Mucosa of stomach (tissue), 1 donor: ENCODE measurements at regions not wholly inside any gene's neighbourhood (a gene's known extent, or its start where the extent isn't known, plus 50 kb on each side); places are given as distances from the start of the nearest gene placed in this dataset.

Source experiments
- H3K27me3 ChIP-seq: one replicate; pipeline ENCODE4 v1.7.0; 2013; ENCODE audit warnings: mild to moderate bottlenecking, low read length; ENCODE audit not compliant: control insufficient read depth, insufficient read depth
- H3K36me3 ChIP-seq: one replicate; pipeline ENCODE4 v1.7.0; 2013; ENCODE audit warnings: low read length; ENCODE audit not compliant: control insufficient read depth, insufficient read depth
- H3K4me1 ChIP-seq: one replicate; pipeline ENCODE4 v1.7.0; 2013; ENCODE audit warnings: mild to moderate bottlenecking, low read length; ENCODE audit not compliant: control insufficient read depth, insufficient read depth
- H3K4me3 ChIP-seq: one replicate; pipeline ENCODE4 v1.7.0; 2013; ENCODE audit warnings: low read length
- H3K9ac ChIP-seq: one replicate; pipeline ENCODE4 v1.7.0; 2013; ENCODE audit warnings: mild to moderate bottlenecking, low read length, moderate library complexity
- H3K9me3 ChIP-seq: one replicate; pipeline ENCODE4 v1.7.0; 2013; ENCODE audit warnings: mild to moderate bottlenecking, low read length, moderate library complexity; ENCODE audit not compliant: control insufficient read depth
- donor health status: Pancreatic carcinoma.

DNA sequence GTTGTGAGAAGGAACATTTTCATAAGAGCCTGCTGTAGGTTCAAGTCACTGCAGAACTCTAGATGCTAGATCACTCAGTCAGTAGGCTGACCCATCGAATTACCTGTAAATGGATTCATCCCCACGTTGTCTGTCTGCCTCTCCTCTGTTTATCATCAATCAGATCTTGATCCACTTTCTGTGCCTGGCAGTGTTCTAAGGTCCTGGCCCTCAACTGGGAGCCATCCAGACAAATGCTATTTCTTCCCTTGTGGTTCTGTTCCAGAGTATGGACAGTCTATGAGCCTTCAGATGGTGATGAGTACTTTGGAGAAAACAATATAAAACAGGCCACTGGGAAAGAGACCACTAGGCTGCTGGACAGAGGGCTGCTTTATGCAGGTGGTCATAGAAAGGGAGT is 699.4 kb upstream of the TMEM132C start:
- peaks cover 3% of the 10 kb centered on the region for H3K27me3 ChIP-seq
- H3K4me3 ChIP-seq = no peak overlapping the region
- no peaks in the 10 kb centered on the region for H3K4me1 ChIP-seq
- no peaks in the 10 kb centered on the region for H3K9me3 ChIP-seq
- H3K36me3 ChIP-seq = no peaks in the 10 kb centered on the region
- H3K9ac ChIP-seq = no peak overlapping the region

DNA sequence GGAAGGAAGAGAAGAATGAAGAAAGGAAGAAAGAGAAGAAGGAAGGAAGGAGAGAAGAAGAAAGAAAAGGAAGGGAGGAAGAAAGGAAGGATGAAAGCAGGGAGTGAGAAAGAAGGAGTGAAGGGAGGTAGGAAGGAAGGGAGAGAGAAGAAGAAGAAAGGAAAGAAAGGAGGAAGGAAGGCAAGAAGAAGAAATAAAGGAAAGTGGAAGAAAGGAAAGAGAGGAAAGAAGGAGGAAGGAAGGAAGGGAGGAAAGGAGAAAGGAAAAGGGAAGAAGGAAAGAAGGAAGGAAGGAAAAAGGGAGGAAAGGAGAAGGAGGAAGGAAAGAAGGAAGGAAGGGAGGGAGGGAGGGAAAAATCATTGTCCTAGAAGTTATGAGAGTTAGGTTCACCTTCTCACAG is 696.6 kb upstream of the TMEM132C start:
- H3K27me3 ChIP-seq = peaks cover 3% of the 10 kb centered on the region
- H3K9ac ChIP-seq = no peak overlapping the region
- no peaks in the 10 kb centered on the region for H3K36me3 ChIP-seq
- H3K4me3 ChIP-seq = no peak overlapping the region
- H3K4me1 ChIP-seq = no peaks in the 10 kb centered on the region
- H3K9me3 ChIP-seq = no peaks in the 10 kb centered on the region

DNA sequence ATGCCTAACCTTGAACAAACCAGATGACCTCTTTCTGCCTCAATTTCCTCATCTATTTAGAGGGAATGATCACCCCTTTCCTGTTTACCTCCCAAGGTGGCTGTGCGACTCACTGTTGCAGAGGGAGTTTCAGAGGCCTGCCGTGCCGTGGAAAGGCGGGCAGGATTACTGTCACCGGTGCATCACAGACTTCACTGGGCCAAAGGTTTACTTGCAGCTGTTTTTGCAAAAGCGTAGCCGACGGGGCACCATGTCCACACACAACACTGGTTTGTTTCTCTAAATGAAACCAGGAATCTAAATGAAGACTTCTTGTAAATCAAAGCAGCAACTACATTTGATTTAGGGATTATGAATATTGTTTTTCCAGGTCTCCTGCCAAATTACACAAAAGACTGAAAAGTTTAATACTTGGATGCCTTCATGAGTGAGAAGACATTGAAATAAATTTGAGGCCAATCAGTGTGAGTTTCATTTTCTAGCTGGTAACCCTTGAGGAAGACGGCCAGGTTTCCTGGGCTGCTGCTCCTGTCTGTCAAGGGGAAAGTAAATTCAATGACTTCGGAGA is 696.1 kb upstream of the TMEM132C start:
- no peak overlapping the region for H3K9ac ChIP-seq
- H3K4me1 ChIP-seq = no peaks in the 10 kb centered on the region
- H3K27me3 ChIP-seq = peaks cover 3% of the 10 kb centered on the region
- H3K4me3 ChIP-seq = no peak overlapping the region
- no peaks in the 10 kb centered on the region for H3K36me3 ChIP-seq
- no peaks in the 10 kb centered on the region for H3K9me3 ChIP-seq

DNA sequence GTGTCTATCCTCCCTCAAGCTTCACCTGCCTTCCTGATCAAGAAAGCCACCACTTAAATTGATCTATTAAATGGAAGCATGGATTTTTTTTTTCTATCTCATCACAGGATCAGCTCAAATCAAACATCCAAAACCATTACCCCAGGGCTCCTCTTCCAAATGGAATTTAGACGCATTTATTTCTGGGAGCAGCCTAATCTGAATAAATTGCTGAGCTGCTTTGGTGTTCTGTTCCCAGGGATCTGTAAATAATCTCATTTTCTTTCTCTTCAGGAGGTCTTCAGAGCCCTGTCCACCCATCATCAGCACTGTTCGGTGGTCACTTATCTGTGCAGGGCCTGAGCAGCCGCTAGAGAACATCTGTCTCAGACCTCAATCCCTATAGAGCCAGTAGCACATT is 695.4 kb upstream of the TMEM132C start:
- Histone ChIP-seq H3K36me3 (no peaks in the 10 kb centered on the region), H3K9me3 (no peaks in the 10 kb centered on the region), H3K9ac (no peak overlapping the region), H3K27me3 (peaks cover 3% of the 10 kb centered on the region), H3K4me3 (no peak overlapping the region), H3K4me1 (no peaks in the 10 kb centered on the region)

DNA sequence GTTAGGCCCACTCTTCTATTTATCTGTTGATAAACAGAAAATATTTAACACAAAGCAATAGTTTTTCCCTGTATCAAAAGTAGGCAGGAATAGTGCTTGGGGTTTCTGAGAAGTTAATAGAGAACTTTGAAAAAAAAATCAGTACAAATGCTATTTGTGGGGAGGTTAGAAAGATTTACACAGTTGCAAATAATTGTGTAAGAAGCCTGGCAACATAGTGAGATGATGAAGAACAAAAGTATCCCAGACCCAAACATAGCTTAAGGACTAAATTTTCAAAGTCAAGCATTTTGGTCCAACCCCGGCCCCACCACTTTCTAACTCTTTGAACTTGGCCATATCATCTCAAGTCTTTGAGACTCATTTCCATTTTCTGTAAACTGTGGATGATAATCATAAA is 687.5 kb upstream of the TMEM132C start:
- Histone ChIP-seq H3K4me3 (no peak overlapping the region), H3K4me1 (no peaks in the 10 kb centered on the region)

DNA sequence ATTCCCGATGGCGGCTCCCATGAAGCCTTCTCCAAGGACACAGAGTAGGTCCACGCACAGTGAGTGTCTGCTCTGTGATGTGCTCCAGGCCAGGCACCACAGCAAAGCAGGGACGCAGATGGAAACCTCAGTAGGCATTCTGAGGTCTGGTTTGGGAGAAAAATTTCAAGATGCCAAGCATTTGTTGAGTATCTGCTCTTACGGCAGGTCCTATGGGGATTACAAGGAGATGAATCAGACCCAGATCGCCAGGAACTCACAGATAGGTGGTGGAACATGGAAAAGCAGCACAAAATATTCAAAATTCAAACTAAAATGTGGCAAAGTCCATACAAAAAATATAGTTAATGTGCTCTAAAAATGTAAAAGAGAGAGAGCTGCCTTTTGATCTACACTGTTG is 684.9 kb upstream of the TMEM132C start:
- H3K27me3 ChIP-seq = no peaks in the 10 kb centered on the region
- no peaks in the 10 kb centered on the region for H3K4me1 ChIP-seq
- H3K9ac ChIP-seq = no peak overlapping the region
- no peak overlapping the region for H3K4me3 ChIP-seq
- H3K9me3 ChIP-seq = no peaks in the 10 kb centered on the region
- H3K36me3 ChIP-seq = no peaks in the 10 kb centered on the region

More for the DNA sequence above, 687.5 kb upstream of the TMEM132C start:
- Histone ChIP-seq H3K9ac (no peak overlapping the region), H3K9me3 (no peaks in the 10 kb centered on the region), H3K27me3 (no peaks in the 10 kb centered on the region), H3K36me3 (no peaks in the 10 kb centered on the region)

DNA sequence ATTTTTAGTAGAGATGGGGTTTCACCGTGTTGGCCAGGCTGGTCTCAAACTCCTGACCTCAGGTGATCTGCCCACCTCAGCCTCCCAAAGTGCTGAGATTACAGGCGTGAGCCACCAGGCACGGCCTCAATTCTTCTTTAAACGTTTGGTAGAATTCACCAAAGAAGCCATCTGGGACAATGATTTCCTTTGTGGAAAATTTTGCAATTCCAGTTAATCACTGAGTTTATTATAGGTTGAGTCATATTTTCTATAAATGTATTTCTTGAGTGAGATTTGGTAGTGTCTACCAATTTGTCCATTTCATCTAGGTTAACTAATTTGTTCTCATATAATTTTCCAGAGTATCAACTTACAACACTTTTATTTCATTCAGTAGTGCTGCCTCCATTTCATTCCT is 683.9 kb upstream of the TMEM132C start:
- H3K9ac ChIP-seq = no peak overlapping the region
- H3K36me3 ChIP-seq = no peaks in the 10 kb centered on the region
- no peaks in the 10 kb centered on the region for H3K27me3 ChIP-seq
- no peak overlapping the region for H3K4me3 ChIP-seq
- no peaks in the 10 kb centered on the region for H3K4me1 ChIP-seq
- no peaks in the 10 kb centered on the region for H3K9me3 ChIP-seq

DNA sequence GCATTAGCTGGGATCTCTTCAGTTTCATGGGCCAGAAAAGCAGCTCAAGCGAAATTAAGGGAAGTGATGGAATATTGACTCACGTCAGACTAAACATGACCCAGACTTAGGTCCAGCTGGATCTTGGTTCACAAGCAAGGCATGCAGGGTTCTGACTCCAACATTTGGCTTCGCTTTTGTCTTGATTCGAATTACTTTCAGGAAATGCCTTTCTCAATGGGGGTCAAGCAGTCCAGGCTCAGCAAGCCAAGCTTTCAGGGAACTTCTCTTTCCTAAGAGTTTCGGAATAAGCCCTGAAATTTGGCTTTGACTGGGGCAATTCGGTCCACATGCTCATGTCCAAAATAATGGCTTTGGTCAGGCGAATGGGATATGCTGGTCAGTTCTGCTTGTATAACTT is 678.7 kb upstream of the TMEM132C start:
- Histone ChIP-seq H3K9me3 (no peaks in the 10 kb centered on the region), H3K9ac (no peak overlapping the region), H3K4me3 (no peak overlapping the region), H3K4me1 (no peaks in the 10 kb centered on the region), H3K27me3 (no peaks in the 10 kb centered on the region), H3K36me3 (no peaks in the 10 kb centered on the region)

DNA sequence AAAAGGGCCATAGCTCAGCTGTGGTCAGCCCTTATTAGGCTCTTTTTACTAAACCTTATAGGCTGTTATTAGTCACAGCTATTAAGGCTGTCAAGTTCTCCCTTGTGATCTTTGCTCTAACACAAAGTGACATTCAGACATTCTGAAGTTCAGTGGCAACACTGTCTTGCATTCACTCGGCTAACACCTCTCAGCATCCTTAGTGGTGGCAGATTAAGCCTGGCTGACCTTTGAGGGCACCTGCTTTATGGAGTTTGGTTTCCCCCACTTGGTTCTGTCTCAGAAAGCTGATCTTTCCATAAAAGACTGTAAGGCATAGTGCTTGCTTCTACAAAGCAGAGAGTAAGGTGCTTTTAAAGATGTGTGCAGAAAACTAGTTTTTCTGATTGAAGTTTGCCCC is 677.4 kb upstream of the TMEM132C start:
- Histone ChIP-seq H3K4me1 (no peaks in the 10 kb centered on the region), H3K9ac (no peak overlapping the region), H3K36me3 (no peaks in the 10 kb centered on the region), H3K4me3 (no peak overlapping the region), H3K9me3 (no peaks in the 10 kb centered on the region), H3K27me3 (no peaks in the 10 kb centered on the region)

DNA sequence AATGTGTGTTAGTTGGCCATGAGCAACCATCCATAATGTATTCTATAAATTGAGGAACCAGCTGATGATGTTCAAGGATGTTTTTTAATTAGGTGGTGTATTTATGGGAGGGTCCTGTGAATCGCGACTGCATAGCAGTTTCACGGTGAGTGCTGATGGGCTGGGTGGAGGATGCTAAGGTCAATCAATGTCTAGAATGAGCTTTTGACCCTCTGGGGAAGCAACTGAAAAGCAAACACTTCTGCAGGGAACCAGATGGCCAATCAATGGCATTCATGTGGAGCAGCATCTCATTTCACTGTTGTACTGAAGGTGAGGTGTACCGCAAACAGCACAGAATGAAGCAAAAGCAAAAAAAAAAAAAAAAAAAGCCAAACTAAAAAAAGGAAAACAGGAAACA is 676.1 kb upstream of the TMEM132C start:
- Histone ChIP-seq H3K9ac (no peak overlapping the region), H3K4me1 (no peaks in the 10 kb centered on the region), H3K9me3 (no peaks in the 10 kb centered on the region), H3K36me3 (no peaks in the 10 kb centered on the region), H3K4me3 (no peak overlapping the region), H3K27me3 (no peaks in the 10 kb centered on the region)

DNA sequence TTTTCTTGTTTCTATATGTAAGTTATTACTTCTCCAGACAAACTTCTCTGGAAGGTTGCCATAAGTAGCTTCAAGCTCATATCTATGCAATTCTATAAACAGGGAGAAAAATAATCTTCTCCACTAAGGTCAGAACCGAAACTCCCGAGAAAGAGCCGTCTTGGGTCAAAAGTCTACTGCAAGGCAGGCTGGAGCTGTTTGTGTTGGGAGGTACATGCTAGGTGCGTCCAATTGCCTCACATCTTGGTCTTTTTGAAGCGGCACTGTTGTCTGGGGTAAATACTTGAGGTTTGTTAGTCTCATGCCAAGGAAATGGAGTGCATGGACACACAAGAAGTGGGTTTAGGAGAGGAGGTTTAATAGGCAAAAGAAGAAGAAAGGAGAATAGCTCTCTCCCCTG is 674.7 kb upstream of the TMEM132C start:
- no peak overlapping the region for H3K9ac ChIP-seq
- H3K27me3 ChIP-seq = no peaks in the 10 kb centered on the region
- H3K4me1 ChIP-seq = no peaks in the 10 kb centered on the region
- H3K9me3 ChIP-seq = no peaks in the 10 kb centered on the region
- no peaks in the 10 kb centered on the region for H3K36me3 ChIP-seq
- H3K4me3 ChIP-seq = no peak overlapping the region

DNA sequence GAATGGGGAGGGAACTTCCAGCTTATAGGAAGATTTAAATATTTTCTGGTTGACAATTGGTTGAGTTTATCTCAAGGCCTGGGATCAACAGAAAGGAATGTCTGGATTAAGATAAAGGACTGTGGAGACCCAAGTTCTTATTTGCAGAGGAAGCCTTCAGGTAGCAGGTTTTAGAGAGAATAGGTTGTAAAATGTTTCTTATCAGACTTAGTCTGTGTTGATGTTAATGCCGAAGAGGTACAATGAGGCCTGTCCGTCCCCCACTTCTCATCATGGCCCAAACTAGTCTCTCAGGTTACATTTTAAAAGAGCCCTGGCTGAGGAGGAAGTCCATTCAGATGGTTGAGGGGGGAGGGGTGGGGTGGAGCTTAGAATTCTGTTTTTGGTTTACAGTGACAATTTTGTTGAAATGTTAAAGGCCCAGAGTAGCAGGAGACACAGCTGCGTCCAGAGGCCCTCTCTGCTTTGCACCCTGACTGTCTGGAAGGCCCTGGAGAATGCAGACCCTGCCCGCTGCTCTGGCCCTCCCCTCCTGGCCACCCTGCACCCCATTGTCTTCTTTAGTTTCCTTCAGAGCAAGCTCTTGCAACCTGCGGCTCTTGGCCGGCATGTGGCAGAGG is 672.5 kb upstream of the TMEM132C start:
- Histone ChIP-seq H3K4me3 (no peak overlapping the region), H3K36me3 (no peaks in the 10 kb centered on the region), H3K27me3 (no peaks in the 10 kb centered on the region), H3K9ac (no peak overlapping the region), H3K9me3 (no peaks in the 10 kb centered on the region), H3K4me1 (no peaks in the 10 kb centered on the region)

DNA sequence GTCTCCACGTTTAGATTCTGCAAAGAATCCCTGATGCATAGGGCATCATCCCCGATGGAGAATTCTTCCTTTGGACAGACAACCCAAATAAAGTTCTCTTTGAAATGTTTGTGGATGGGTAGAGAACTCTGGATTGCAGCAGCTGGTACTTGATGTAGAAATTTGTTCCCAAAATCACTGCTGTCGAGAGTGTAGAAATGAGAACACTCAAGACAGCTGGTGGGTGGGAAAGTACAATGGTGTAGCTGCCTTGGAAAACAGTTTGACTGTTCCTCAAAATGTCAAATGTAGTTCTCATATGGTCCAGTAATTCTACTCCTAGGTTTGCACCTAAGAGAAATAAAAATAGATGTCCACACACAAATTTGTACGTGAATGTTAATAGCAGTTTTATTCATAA is 671.5 kb upstream of the TMEM132C start:
- Histone ChIP-seq H3K27me3 (no peaks in the 10 kb centered on the region), H3K9ac (no peak overlapping the region), H3K9me3 (no peaks in the 10 kb centered on the region), H3K4me3 (no peak overlapping the region), H3K36me3 (no peaks in the 10 kb centered on the region), H3K4me1 (no peaks in the 10 kb centered on the region)
